Stomach smooth muscle (tissue), 2 donors: ENCODE measurements at regions not wholly inside any gene's neighbourhood (a gene's known extent, or its start where the extent isn't known, plus 50 kb on each side); places are given as distances from the start of the nearest gene placed in this dataset.
"Not testable (repeated sequence)": the region's sequence is repeated elsewhere in the genome, so short reads cannot be mapped to it uniquely, and the experiment has no call there.

Experiments used
- H3K27ac ChIP-seq: one replicate; pipeline ENCODE4 v1.7.0; 2013; ENCODE audit warnings: mild to moderate bottlenecking, low read length, inconsistent platforms
- H3K27me3 ChIP-seq, 2 donors: one replicate each; pipeline ENCODE4 v1.7.0; 2013; ENCODE audit warnings: low read length in 2 of 2; ENCODE audit not compliant: insufficient read depth in 2 of 2, control insufficient read depth in 1 of 2
- H3K36me3 ChIP-seq, 2 donors: one replicate each; pipeline ENCODE4 v1.7.0; 2013; ENCODE audit warnings: low read length in 2 of 2; ENCODE audit not compliant: control insufficient read depth in 2 of 2, insufficient read depth in 2 of 2
- H3K4me1 ChIP-seq: one replicate; pipeline ENCODE4 v1.7.0; 2013; ENCODE audit warnings: low read length; ENCODE audit not compliant: control insufficient read depth, insufficient read depth
- H3K4me3 ChIP-seq, 2 donors: one replicate each; pipeline ENCODE4 v1.7.0; 2013; ENCODE audit warnings: low read length in 2 of 2
- H3K9ac ChIP-seq, 2 donors: one replicate each; pipeline ENCODE4 v1.7.0; 2013; ENCODE audit warnings: low read length in 2 of 2, mild to moderate bottlenecking in 1 of 2
- H3K9me3 ChIP-seq, 2 donors: one replicate each; pipeline ENCODE4 v1.7.0; 2013; ENCODE audit warnings: low read length in 2 of 2; ENCODE audit not compliant: control insufficient read depth in 2 of 2
- donor health status: healthy.
- donor health status: Pancreatic carcinoma.

- H3K4me3 ChIP-seq = no peak overlapping the region
- H3K4me1 ChIP-seq = no peaks in the 10 kb centered on the region
- H3K36me3 ChIP-seq = no peaks in the 10 kb centered on the region
- H3K27ac ChIP-seq = no peak overlapping the region
- H3K9me3 ChIP-seq = no peaks in the 10 kb centered on the region
- no peak overlapping the region for H3K9ac ChIP-seq
- no peaks in the 10 kb centered on the region for H3K27me3 ChIP-seq
Measured at GRCh38 chr7:121744877-121745276, 128.1 kb upstream of the PTPRZ1 start.

DNA sequence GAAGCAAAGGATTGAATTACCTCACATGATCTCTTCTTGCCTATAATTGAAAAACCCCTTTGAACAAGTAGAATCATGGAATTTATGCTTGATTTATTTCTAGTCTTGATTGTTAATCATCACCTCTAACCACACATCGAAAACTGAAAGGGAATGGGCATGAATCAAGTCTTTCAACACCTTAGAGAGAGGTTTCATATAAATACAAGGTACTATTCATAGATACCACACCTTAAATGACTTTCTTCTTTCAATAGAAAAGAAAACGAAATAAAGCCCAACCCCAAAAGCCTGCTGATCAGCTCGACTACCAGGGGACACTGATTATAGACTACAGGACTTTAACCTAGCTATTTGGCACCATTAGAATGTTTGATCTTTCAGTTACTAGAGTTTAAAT is 128.6 kb upstream of the PTPRZ1 start:
- Histone ChIP-seq H3K9me3 (no peaks in the 10 kb centered on the region), H3K27me3 (no peaks in the 10 kb centered on the region), H3K27ac (no peak overlapping the region), H3K4me1 (no peaks in the 10 kb centered on the region), H3K4me3 (no peak overlapping the region), H3K36me3 (no peaks in the 10 kb centered on the region), H3K9ac (no peak overlapping the region)

GRCh38 chr7:121741896-121742295 is 131.1 kb upstream of the PTPRZ1 start:
- Histone ChIP-seq H3K27me3 (no peaks in the 10 kb centered on the region), H3K36me3 (no peaks in the 10 kb centered on the region), H3K4me1 (no peaks in the 10 kb centered on the region), H3K27ac (no peak overlapping the region), H3K4me3 (no peak overlapping the region), H3K9ac (no peak overlapping the region), H3K9me3 (no peaks in the 10 kb centered on the region)

GRCh38 chr7:121739465-121739864 is 133.5 kb upstream of the PTPRZ1 start:
- H3K4me3 ChIP-seq = no peak overlapping the region

GRCh38 chr7:121730869-121731268 is 142.1 kb upstream of the PTPRZ1 start:
- Histone ChIP-seq H3K4me3 (no peak overlapping the region), H3K4me1 (no peaks in the 10 kb centered on the region), H3K36me3 (no peaks in the 10 kb centered on the region), H3K27me3 (no peaks in the 10 kb centered on the region), H3K27ac (no peak overlapping the region), H3K9me3 (peaks cover 0 to 2% of the 10 kb centered on the region in 2 donors), H3K9ac (no peak overlapping the region)

More at GRCh38 chr7:121739465-121739864, 133.5 kb upstream of the PTPRZ1 start:
- Histone ChIP-seq H3K4me1 (no peaks in the 10 kb centered on the region), H3K27me3 (no peaks in the 10 kb centered on the region), H3K27ac (no peak overlapping the region), H3K9me3 (no peaks in the 10 kb centered on the region), H3K9ac (no peak overlapping the region), H3K36me3 (no peaks in the 10 kb centered on the region)

GRCh38 chr7:121714559-121715303 is 158.2 kb upstream of the PTPRZ1 start:
- no peaks in the 10 kb centered on the region for H3K4me1 ChIP-seq
- H3K27me3 ChIP-seq = no peaks in the 10 kb centered on the region
- H3K36me3 ChIP-seq = no peaks in the 10 kb centered on the region
- H3K27ac ChIP-seq = no peak overlapping the region
- no peak overlapping the region for H3K4me3 ChIP-seq
- no peaks in the 10 kb centered on the region for H3K9me3 ChIP-seq
- H3K9ac ChIP-seq = no peak overlapping the region

DNA sequence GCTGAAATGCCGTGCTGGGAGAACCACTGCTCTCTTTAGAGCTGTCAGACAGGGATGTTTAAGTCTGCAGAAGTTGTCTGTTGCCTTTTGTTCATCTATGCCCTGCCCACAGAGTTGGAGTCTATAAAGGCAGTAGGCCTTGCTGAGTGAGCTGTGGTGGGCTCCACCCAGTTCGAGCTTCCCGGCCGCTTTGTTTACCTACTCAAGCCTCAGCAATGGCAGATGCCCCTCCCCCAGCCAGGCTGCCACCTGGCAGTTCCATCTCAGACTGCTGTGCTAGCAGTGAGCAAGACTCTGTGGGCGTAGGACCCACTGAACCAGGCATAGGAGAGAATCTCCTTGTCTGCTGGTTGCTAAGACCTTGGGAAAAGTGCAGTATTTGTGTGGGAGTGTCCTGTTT is 160.0 kb upstream of the PTPRZ1 start:
- not testable (repeated sequence) for H3K4me1 ChIP-seq, H3K4me3 ChIP-seq, H3K36me3 ChIP-seq, H3K27me3 ChIP-seq, H3K9me3 ChIP-seq, H3K9ac ChIP-seq, H3K27ac ChIP-seq

DNA sequence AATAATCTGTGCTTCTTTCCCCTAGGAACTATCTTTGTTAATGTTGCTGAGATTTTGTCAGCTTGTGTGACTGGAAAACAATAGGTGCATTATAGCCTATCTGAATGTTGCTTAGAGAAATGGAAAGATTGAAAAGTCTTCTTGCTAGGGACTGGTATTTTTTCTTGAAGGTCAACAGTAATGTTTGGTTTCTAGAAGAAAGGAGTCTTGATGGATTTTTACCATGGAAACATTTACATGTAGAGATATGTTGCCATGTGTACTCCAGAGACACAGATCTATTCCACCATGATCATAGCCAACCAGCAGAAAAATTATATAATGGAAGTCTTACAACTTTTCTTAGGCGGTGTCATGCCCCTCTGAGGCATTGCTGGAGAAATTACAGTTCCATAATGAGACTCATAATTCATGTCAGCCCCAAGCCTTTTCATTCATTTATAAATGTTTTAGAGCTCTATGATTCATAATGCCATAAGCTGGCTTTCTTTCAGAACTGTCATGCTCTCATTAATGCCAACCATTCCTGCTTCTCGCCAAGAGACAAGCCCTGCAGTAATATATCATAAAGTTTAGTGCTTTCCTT is 175.1 kb upstream of the PTPRZ1 start:
- Histone ChIP-seq H3K36me3 (no peaks in the 10 kb centered on the region), H3K27me3 (no peaks in the 10 kb centered on the region), H3K27ac (no peak overlapping the region), H3K9me3 (peaks cover 0 to 2% of the 10 kb centered on the region in 2 donors), H3K4me1 (no peaks in the 10 kb centered on the region), H3K4me3 (no peak overlapping the region), H3K9ac (no peak overlapping the region)

GRCh38 chr7:121696954-121697353 is 176.0 kb upstream of the PTPRZ1 start:
- Histone ChIP-seq H3K4me1 (no peaks in the 10 kb centered on the region), H3K9me3 (peaks cover 0 to 2% of the 10 kb centered on the region in 2 donors), H3K9ac (no peak overlapping the region), H3K27me3 (no peaks in the 10 kb centered on the region), H3K4me3 (no peak overlapping the region), H3K36me3 (no peaks in the 10 kb centered on the region), H3K27ac (no peak overlapping the region)

- no peaks in the 10 kb centered on the region for H3K4me1 ChIP-seq
- H3K9ac ChIP-seq = no peak overlapping the region
- no peaks in the 10 kb centered on the region for H3K27me3 ChIP-seq
- peaks cover 0 to 2% of the 10 kb centered on the region in 2 donors for H3K9me3 ChIP-seq
- H3K36me3 ChIP-seq = no peaks in the 10 kb centered on the region
- H3K27ac ChIP-seq = no peak overlapping the region
- no peak overlapping the region for H3K4me3 ChIP-seq
Measured at GRCh38 chr7:121689749-121690148, 183.2 kb upstream of the PTPRZ1 start.

DNA sequence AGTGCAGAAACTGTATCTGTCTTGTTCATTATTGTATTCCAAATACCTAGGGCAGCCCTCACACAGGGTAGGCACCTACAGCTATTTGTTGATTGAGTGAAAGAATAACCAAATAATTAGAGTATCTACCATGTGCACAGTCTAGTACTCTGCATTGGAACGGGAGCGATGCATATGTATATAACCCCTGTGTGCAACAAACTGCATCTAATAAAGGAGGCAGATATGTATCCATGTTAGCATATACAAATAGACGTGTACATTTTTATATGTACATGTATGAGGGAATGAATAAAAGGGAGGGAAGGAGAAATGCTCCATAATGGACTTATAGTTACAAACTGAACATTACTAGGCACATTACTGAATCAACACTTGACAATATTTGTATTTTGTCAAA is 191.3 kb upstream of the PTPRZ1 start:
- Histone ChIP-seq H3K4me3 (no peak overlapping the region), H3K27ac (no peak overlapping the region), H3K9me3 (no peaks in the 10 kb centered on the region), H3K36me3 (no peaks in the 10 kb centered on the region), H3K4me1 (no peaks in the 10 kb centered on the region), H3K27me3 (no peaks in the 10 kb centered on the region), H3K9ac (no peak overlapping the region)
